ENCODE measurements at regions not wholly inside any gene's neighbourhood (a gene's known extent, or its start where the extent isn't known, plus 50 kb on each side); places are given as distances from the start of the nearest gene placed in this dataset.

DNA sequence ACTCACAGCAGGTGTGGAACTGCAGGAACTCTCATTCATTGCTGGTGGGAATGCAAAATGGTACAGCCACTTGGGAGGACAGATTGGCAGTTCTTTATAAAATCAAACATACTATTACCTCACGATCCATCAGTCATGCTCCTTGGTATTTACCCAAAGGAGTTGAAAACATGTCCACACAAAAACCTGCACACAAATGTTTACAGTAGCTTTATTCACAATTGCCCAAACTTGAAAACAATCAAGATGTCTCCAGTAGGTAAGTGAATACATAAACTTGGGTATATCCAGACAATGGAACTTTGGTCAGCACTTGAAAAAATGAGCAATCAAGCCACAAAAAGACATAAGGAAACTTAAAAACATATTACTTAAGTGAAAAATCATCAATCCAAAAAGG lies 215.5 kb downstream of the IRX1 start:
- Mint-ChIP-seq H3K36me3 (ENCODE audit: low read depth) (no peaks in the 10 kb centered on the region), H3K27me3 (no peaks in the 10 kb centered on the region), H3K27ac (no peak overlapping the region), H3K4me1 (ENCODE audit: low read depth) (no peaks in the 10 kb centered on the region), H3K9me3 (peaks cover 22% of the 10 kb centered on the region), H3K4me3 (no peak overlapping the region)
- intact Hi-C loops (cut with micrococcal nuclease): no loop called here

DNA sequence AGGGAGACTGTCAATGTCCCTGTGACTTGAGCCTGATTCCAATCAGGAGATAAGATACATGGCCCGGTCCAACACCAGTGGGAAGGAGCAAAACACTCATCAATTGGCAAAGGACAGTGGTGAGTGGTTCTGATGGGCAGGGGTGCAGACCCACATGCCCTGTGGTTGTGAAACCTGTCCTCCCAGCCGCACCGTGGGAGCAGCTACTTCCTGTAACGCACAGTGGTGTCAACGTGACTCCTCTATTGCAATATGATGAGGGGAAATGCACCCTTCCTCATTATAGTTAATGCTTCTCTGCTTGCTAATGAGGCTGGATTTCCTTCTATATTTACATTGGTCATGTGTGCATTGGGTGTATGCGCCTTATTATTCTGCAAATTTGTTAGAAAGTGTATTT lies 223.0 kb downstream of the IRX1 start:
- no peaks in the 10 kb centered on the region for H3K27me3 Mint-ChIP-seq
- peaks cover 6% of the 10 kb centered on the region for H3K4me1 Mint-ChIP-seq (ENCODE audit: low read depth)
- no peak overlapping the region for H3K27ac Mint-ChIP-seq
- H3K36me3 Mint-ChIP-seq (ENCODE audit: low read depth): no peaks in the 10 kb centered on the region
- H3K9me3 Mint-ChIP-seq: no peaks in the 10 kb centered on the region
- intact Hi-C loops (cut with micrococcal nuclease): no loop called here
- H3K4me3 Mint-ChIP-seq: no peak overlapping the region

DNA sequence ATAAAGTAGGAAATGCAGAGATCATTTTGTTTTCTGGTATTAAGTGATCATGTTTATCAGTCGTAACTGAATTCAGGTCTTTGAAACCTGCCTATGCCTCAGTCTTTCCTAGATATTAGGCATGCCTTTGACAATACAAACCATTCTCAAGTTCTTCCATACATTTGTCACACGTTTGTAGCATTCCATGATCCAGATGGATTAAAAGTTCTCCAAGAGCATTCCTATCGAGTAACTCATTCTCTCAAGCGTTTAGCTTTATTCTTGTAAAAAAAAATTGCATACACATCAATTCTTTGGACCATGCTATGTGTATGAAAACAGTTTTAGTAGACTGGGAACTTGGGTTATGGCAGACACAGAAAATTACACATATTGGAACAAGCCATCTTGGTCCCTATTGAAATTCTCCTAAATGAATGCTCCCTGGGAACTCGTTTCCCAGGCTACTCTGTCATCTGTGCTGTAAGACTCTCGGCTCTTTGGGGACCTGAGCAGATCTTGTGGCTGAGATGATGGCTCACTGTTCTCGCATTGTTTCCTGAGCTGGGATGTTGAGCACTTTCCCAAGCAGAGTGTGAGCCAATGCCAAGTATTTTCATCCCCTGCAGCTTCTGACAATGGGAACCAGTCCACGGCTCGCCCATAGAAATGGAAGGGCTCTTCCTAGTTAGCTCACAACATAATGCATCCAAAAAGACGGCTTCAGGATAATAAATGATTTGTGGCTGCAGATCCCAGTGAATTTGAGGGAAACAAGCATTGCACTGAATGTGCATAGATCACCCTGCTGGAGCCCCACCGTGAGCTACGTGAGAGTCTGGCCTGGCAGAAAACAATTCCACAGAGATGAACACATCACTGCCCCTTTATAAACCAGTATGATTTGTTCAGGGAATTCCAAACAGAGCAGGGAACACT lies 230.2 kb downstream of the IRX1 start:
- Mint-ChIP-seq H3K27me3 (peaks cover 1% of the 10 kb centered on the region), H3K27ac (no peak overlapping the region), H3K4me3 (no peak overlapping the region), H3K36me3 (ENCODE audit: low read depth) (no peaks in the 10 kb centered on the region), H3K9me3 (peaks cover 7% of the 10 kb centered on the region), H3K4me1 (ENCODE audit: low read depth) (no peaks in the 10 kb centered on the region)
- intact Hi-C loops (cut with micrococcal nuclease): no loop called here

DNA sequence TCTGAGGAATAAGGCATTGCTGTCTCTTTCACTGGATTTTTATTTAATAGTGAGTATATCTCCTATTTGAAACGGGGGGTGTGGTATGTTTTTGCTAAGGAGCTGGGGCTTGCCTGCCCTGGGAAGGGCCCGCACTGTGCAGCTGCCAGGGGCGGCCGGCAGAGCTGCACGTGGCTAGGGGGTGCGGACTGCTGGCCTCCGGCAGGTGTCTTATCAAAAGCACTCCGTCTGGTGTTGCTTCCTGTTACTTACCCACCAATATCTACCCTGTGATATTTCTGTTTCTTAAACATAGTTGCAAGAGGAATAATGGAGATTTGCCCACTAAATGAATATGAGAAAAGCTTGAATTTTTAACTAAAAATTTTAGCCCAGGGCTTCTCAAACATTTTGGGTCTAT lies 232.0 kb downstream of the IRX1 start:
- Mint-ChIP-seq H3K4me3 (no peak overlapping the region), H3K9me3 (peaks cover 23% of the 10 kb centered on the region), H3K36me3 (ENCODE audit: low read depth) (no peaks in the 10 kb centered on the region), H3K4me1 (ENCODE audit: low read depth) (no peaks in the 10 kb centered on the region), H3K27ac (no peak overlapping the region), H3K27me3 (peaks cover 1% of the 10 kb centered on the region)
- intact Hi-C loops (cut with micrococcal nuclease): no loop called here

DNA sequence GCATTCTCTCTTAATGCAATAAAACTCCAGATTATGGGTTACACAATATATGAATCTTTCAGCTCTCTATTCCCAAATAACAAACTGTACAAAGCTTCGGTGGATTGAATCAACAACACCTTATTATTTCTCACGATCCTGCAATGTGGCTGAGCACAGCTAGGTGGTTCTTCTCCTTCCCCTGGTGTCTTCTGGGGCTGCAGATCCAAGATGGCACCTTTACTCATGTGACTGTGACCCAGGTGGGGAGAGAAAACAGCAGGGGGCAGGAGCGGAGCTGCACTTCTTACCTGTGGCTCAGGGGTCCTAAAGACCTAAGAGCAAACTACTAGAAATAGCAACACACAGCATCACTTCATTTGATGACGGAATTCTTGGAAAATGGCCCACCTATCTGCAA lies 233.1 kb downstream of the IRX1 start:
- Mint-ChIP-seq H3K4me1 (ENCODE audit: low read depth) (no peaks in the 10 kb centered on the region), H3K4me3 (no peak overlapping the region), H3K36me3 (ENCODE audit: low read depth) (no peaks in the 10 kb centered on the region), H3K9me3 (peaks cover 33% of the 10 kb centered on the region), H3K27me3 (peaks cover 1% of the 10 kb centered on the region), H3K27ac (no peak overlapping the region)
- intact Hi-C loops (cut with micrococcal nuclease): no loop called here

DNA sequence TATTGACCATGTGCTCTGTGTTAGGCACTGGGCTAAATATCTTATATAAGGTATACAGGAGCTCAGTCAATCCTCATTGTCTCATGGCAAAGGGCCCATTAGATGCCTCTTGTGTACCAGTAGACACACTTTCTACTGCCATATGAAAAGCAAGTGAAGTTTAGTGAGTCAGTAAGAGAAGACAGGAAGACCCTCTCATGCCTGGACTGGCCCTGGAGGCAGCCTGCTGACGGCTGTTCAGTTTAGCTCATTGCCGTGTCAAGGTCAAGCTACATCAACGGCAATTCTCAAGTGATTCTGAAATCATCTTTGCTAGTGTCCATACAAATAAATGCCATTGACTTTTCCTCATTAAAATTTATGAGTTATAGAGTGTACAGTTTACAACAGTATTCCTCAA lies 237.9 kb downstream of the IRX1 start:
- intact Hi-C loops (cut with micrococcal nuclease): no loop called here
- Mint-ChIP-seq H3K27ac (no peak overlapping the region), H3K4me3 (no peak overlapping the region), H3K9me3 (peaks cover 33% of the 10 kb centered on the region), H3K27me3 (no peaks in the 10 kb centered on the region), H3K4me1 (ENCODE audit: low read depth) (no peaks in the 10 kb centered on the region), H3K36me3 (ENCODE audit: low read depth) (no peaks in the 10 kb centered on the region)

DNA sequence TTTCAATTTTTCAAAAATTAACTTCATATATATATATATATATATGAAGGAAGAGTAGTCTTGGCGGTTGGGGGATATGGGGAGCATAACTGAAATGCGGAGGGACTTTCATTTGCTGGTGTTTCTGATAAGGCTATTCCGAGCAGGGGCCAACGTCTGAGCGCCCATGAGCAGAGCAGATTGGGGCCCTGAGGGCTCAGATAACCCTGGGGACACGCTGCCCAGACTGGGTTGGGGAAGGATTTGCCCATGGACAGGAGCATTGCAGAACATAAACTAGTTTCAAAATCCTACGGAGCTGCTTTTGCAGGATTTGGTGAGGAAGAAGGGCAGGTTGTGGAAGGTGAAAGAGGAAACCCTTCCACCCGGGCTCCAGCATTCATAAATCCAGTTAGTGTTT lies 240.2 kb downstream of the IRX1 start:
- peaks cover 26% of the 10 kb centered on the region for H3K9me3 Mint-ChIP-seq
- no peak overlapping the region for H3K4me3 Mint-ChIP-seq
- H3K36me3 Mint-ChIP-seq (ENCODE audit: low read depth): no peaks in the 10 kb centered on the region
- H3K27ac Mint-ChIP-seq: no peak overlapping the region
- H3K27me3 Mint-ChIP-seq: no peaks in the 10 kb centered on the region
- intact Hi-C loops (cut with micrococcal nuclease): no loop called here
- no peaks in the 10 kb centered on the region for H3K4me1 Mint-ChIP-seq (ENCODE audit: low read depth)

DNA sequence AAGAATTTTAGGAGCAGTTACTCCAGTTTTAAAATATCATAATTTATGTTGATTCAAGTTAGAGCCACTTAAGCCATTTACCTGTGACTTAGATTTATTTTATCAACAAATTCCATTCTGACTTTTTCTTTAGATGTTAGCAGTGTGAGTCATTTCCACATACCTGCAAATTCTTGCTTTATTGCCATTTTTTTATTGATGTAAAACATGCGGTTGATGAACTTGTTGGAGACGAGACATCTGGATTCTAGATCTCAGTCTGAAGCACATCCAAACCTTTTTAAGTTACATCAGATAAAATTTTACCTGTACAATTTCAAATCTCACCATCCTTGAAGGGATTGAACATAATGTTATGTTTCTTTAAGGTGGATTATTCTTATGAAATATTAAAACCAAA lies 240.9 kb downstream of the IRX1 start:
- Mint-ChIP-seq H3K4me3 (no peak overlapping the region), H3K4me1 (ENCODE audit: low read depth) (no peaks in the 10 kb centered on the region), H3K27ac (no peak overlapping the region), H3K9me3 (peaks cover 20% of the 10 kb centered on the region), H3K36me3 (ENCODE audit: low read depth) (no peaks in the 10 kb centered on the region), H3K27me3 (no peaks in the 10 kb centered on the region)
- intact Hi-C loops (cut with micrococcal nuclease): no loop called here

DNA sequence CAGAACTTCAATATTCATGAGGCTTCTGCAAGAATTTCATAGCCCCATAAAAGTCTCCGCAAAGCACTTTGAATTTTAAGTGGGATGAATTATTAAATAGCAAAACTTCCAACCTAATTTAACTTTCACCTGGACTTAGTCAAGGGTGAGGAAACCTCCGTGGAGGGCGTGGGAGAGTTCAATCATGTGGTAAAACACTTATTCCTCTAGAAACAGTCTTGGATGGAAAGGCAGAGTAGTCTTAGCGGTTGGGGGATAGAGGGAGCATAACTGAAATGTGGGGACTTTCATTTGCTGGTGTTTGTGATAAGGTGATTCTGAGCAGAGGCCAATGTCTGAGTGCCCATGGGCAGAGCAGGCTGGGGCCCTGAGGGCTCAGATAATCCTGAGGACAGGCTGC lies 241.9 kb downstream of the IRX1 start:
- peaks cover 11% of the 10 kb centered on the region for H3K9me3 Mint-ChIP-seq
- no peak overlapping the region for H3K4me3 Mint-ChIP-seq
- no peak overlapping the region for H3K27ac Mint-ChIP-seq
- no peaks in the 10 kb centered on the region for H3K27me3 Mint-ChIP-seq
- intact Hi-C loops (cut with micrococcal nuclease): no loop called here
- no peaks in the 10 kb centered on the region for H3K4me1 Mint-ChIP-seq (ENCODE audit: low read depth)
- no peaks in the 10 kb centered on the region for H3K36me3 Mint-ChIP-seq (ENCODE audit: low read depth)

DNA sequence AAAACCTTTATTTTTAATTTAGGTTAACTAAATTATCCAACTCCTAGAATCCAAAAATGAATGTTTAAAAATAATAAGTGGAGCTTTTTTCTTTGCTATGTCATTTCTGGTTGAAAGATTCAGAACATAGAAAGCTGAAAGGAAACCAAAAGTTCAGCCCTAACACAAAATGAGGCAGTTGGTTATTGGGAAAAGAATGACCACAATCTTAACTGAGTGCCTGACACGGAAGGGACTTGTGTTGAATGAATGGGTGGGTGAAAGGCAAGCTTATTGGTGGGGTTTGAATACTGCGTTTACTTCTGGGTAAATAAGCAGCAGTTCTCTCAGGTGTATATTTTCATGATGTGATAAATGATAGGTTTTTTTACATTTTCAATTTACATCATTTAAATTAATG lies 243.5 kb downstream of the IRX1 start:
- Mint-ChIP-seq H3K36me3 (ENCODE audit: low read depth) (no peaks in the 10 kb centered on the region), H3K4me1 (ENCODE audit: low read depth) (no peaks in the 10 kb centered on the region), H3K4me3 (no peak overlapping the region), H3K27me3 (no peaks in the 10 kb centered on the region), H3K27ac (no peak overlapping the region), H3K9me3 (peaks cover 3% of the 10 kb centered on the region)
- intact Hi-C loops (cut with micrococcal nuclease): no loop called here

DNA sequence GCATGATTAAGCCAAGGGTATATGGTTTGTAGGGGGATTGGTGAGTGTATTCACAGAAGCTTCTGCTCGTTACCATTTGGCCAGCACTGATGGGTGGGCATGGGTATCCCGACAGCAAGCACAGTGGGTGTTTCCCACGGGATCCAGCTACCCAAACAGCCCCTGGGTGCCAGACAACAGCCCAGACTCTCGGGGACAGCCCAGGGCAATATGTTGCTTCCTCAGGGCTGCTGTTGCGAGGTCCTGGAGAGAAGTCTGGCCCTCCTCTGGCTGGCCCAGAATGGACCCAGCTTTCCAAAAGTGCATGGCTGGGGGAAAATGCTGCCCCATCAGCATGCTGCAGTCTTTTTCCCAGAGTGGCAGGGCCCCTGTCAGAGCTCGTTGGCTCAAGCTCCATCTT lies 247.0 kb downstream of the IRX1 start:
- intact Hi-C loops (cut with micrococcal nuclease): no loop called here
- peaks cover 31% of the 10 kb centered on the region for H3K9me3 Mint-ChIP-seq
- no peaks in the 10 kb centered on the region for H3K27me3 Mint-ChIP-seq
- H3K27ac Mint-ChIP-seq: no peak overlapping the region
- H3K36me3 Mint-ChIP-seq (ENCODE audit: low read depth): no peaks in the 10 kb centered on the region
- H3K4me3 Mint-ChIP-seq: no peak overlapping the region
- no peaks in the 10 kb centered on the region for H3K4me1 Mint-ChIP-seq (ENCODE audit: low read depth)

DNA sequence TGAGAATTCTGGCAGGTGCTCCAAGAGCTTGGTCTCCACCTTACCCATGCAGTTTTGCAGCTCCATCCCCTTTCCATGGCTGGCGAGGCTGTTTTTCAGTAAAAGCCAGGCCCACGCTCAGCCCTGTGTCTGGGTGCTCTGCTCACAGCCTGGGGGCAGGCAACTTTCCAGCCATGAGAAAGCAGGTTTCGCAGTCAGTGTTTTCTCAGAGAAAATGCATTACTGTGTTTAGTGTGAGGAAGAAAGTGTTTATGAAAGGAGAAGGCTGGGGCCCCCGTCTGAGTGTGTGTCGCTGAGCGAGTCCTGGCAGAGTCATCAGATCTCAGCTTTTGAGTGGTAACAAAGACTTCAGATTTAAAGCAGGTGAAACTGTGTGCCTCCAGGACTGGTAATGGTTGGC lies 248.1 kb downstream of the IRX1 start:
- H3K4me3 Mint-ChIP-seq: no peak overlapping the region
- H3K27me3 Mint-ChIP-seq: no peaks in the 10 kb centered on the region
- H3K9me3 Mint-ChIP-seq: peaks cover 34% of the 10 kb centered on the region
- H3K4me1 Mint-ChIP-seq (ENCODE audit: low read depth): no peaks in the 10 kb centered on the region
- intact Hi-C loops (cut with micrococcal nuclease): no loop called here
- H3K36me3 Mint-ChIP-seq (ENCODE audit: low read depth): no peaks in the 10 kb centered on the region
- H3K27ac Mint-ChIP-seq: no peak overlapping the region

DNA sequence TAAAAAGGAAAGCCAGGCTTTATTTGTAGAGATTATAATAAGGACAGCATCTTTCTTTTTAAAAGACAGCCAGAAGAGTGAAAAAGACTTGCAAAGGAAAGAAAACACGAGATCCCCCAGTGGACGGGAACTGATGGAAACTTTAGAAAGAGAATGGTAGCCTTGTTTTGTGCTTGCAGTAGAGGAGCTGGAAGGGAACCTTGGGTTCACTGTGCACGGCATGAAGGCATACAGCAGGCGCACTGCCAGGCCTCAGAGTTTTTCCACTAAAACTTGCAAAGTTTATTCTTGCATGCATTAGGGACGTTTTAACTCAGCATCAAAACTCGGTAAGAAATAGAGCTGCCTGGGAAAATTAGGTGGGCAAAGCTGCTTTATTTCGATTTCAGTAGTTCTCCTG lies 248.6 kb downstream of the IRX1 start:
- Mint-ChIP-seq H3K4me1 (ENCODE audit: low read depth) (no peaks in the 10 kb centered on the region), H3K4me3 (no peak overlapping the region), H3K27ac (no peak overlapping the region), H3K9me3 (peaks cover 34% of the 10 kb centered on the region), H3K36me3 (ENCODE audit: low read depth) (no peaks in the 10 kb centered on the region), H3K27me3 (no peaks in the 10 kb centered on the region)
- intact Hi-C loops (cut with micrococcal nuclease): no loop called here

DNA sequence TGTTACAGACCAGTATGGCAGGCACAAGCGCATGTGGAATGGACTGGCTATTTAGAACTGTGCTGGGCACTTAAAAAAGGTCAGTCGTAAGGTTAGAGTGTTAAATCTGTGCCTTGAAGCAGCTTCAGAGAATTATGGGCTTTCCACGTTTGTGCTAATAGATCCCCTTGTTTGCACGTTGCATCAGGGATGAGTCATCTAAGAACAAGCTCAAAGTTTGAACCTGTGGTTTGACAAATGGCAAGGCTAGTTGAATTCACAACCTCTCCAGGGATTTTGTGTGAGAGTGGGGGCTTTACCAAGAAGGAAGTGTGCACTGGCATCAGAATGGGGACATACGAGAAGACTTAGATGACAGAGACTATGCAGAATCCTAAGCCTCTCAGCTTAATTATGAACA lies 249.6 kb downstream of the IRX1 start:
- Mint-ChIP-seq H3K4me1 (ENCODE audit: low read depth) (no peaks in the 10 kb centered on the region), H3K4me3 (no peak overlapping the region), H3K36me3 (ENCODE audit: low read depth) (no peaks in the 10 kb centered on the region), H3K9me3 (peaks cover 34% of the 10 kb centered on the region), H3K27ac (no peak overlapping the region), H3K27me3 (no peaks in the 10 kb centered on the region)
- intact Hi-C loops (cut with micrococcal nuclease): no loop called here
